ENCODE measurements at regions not wholly inside any gene's neighbourhood (a gene's known extent, or its start where the extent isn't known, plus 50 kb on each side); places are given as distances from the start of the nearest gene placed in this dataset.

- DNase-seq (ENCODE audit: low read depth in 1 of 2, low spot score in 1 of 2): no peak
These were observed 1035.8 kb upstream of the FANCL start for GRCh38 chr2:59276917-59277316.

GRCh38 chr2:59276033-59276432 is 1034.9 kb upstream of the FANCL start:
- no peak overlapping the region for H3K27ac ChIP-seq (replicated peaks)
- TF ChIP-seq REST (IDR thresholded peaks at IDR 0.05; ENCODE audit: insufficient replicate concordance, low read depth): no peak
- TF ChIP-seq POLR2AphosphoS5 (IDR thresholded peaks at IDR 0.05; ENCODE audit: low read depth): no peak
- TF ChIP-seq CTCF (IDR thresholded peaks at IDR 0.05; ENCODE audit: insufficient read depth, low read length): peak; percentile 3

More at GRCh38 chr2:59276917-59277316, 1035.8 kb upstream of the FANCL start:
- Histone ChIP-seq H3K4me3 (replicated peaks; ENCODE audit: insufficient read depth, low read length) (no peak overlapping the region), H3K27me3 (ENCODE audit: insufficient read depth, poor library complexity, severe bottlenecking) (no peaks in the 10 kb centered on the region), H3K27ac (replicated peaks) (no peak overlapping the region)
- TF ChIP-seq POLR2AphosphoS5 (IDR thresholded peaks at IDR 0.05; ENCODE audit: low read depth): no peak
- no peak for TF ChIP-seq REST (IDR thresholded peaks at IDR 0.05; ENCODE audit: insufficient replicate concordance, low read depth)
- no peak for TF ChIP-seq CTCF (IDR thresholded peaks at IDR 0.05; ENCODE audit: insufficient read depth, low read length)
- TF ChIP-seq GABPA (IDR thresholded peaks at IDR 0.05; ENCODE audit: low read depth): no peak
- no peak for TF ChIP-seq SPI1 (IDR thresholded peaks at IDR 0.05; ENCODE audit: borderline replicate concordance, low read depth)

GRCh38 chr2:59266453-59266852 is 1025.3 kb upstream of the FANCL start:
- Histone ChIP-seq H3K4me3 (replicated peaks; ENCODE audit: insufficient read depth, low read length) (no peak overlapping the region), H3K27me3 (ENCODE audit: insufficient read depth, poor library complexity, severe bottlenecking) (peaks cover 4% of the 10 kb centered on the region), H3K27ac (replicated peaks) (no peak overlapping the region)
- no peak for DNase-seq (ENCODE audit: low read depth in 1 of 2, low spot score in 1 of 2)
- no peak for TF ChIP-seq CTCF (IDR thresholded peaks at IDR 0.05; ENCODE audit: insufficient read depth, low read length)
- TF ChIP-seq REST (IDR thresholded peaks at IDR 0.05; ENCODE audit: insufficient replicate concordance, low read depth): no peak
- TF ChIP-seq POLR2AphosphoS5 (IDR thresholded peaks at IDR 0.05; ENCODE audit: low read depth): no peak
- no peak for TF ChIP-seq GABPA (IDR thresholded peaks at IDR 0.05; ENCODE audit: low read depth)
- TF ChIP-seq SPI1 (IDR thresholded peaks at IDR 0.05; ENCODE audit: borderline replicate concordance, low read depth): no peak

More at GRCh38 chr2:59276033-59276432, 1034.9 kb upstream of the FANCL start:
- no peaks in the 10 kb centered on the region for H3K27me3 ChIP-seq (ENCODE audit: insufficient read depth, poor library complexity, severe bottlenecking)
- no peak overlapping the region for H3K4me3 ChIP-seq (replicated peaks; ENCODE audit: insufficient read depth, low read length)
- DNase-seq (ENCODE audit: low read depth in 1 of 2, low spot score in 1 of 2): no peak

Data from HL-60 (cell line).